Ovary (tissue), 3 donors: ENCODE measurements at regions not wholly inside any gene's neighbourhood (a gene's known extent, or its start where the extent isn't known, plus 50 kb on each side); places are given as distances from the start of the nearest gene placed in this dataset.

Experiments
- POLR2A ChIP-seq: fragments of 450-650 bp; IDR thresholded peaks from one replicate; pipeline ENCODE4 v1.6.1; 2017; ENCODE audit warnings: antibody characterized with exemption, mild to moderate bottlenecking, moderate library complexity
- TF ChIP-seq, protein P1 (sequence below), 3 donors: fragments of 450-650 bp in 2 of 3; fragments of 200-600 bp in 1 of 3; IDR thresholded peaks; one replicate each; pipeline versions ENCODE4 v1.5.1 to v1.8.0; 2016 to 2022; ENCODE audit warnings: antibody characterized with exemption in 3 of 3, mild to moderate bottlenecking in 1 of 3
- donor health status: DM: no; HTN: no; CAD: no.

DNA sequence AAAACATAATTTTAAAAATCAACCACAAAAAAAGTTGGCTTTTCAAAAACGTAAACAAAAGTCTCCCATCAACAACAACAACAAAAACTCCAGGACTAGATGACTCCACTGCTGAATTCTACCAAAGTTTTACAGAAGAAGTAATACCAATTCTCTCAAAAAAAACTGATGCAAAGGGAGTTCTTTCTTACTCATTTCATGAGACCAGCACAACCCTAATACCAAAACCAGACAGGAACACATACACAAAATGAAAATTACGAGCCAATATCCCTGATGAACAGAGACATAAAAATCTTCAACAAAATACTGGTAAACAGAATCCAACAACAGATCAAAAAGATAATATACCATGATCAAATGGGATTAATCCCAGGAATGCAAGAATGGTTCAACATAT is 147.3 kb downstream of the BTG1 start:
- TF ChIP-seq, protein P1, sequence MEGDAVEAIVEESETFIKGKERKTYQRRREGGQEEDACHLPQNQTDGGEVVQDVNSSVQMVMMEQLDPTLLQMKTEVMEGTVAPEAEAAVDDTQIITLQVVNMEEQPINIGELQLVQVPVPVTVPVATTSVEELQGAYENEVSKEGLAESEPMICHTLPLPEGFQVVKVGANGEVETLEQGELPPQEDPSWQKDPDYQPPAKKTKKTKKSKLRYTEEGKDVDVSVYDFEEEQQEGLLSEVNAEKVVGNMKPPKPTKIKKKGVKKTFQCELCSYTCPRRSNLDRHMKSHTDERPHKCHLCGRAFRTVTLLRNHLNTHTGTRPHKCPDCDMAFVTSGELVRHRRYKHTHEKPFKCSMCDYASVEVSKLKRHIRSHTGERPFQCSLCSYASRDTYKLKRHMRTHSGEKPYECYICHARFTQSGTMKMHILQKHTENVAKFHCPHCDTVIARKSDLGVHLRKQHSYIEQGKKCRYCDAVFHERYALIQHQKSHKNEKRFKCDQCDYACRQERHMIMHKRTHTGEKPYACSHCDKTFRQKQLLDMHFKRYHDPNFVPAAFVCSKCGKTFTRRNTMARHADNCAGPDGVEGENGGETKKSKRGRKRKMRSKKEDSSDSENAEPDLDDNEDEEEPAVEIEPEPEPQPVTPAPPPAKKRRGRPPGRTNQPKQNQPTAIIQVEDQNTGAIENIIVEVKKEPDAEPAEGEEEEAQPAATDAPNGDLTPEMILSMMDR (IDR thresholded peaks at IDR 0.05): no peak
- no peak for TF ChIP-seq POLR2A
